ENCODE measurements at regions not wholly inside any gene's neighbourhood (a gene's known extent, or its start where the extent isn't known, plus 50 kb on each side); places are given as distances from the start of the nearest gene placed in this dataset.
A peak's percentile ranks its signal among the peaks of the same experiment; 100 is the strongest.

- Histone ChIP-seq H3K4me2 (no peak overlapping the region), H3K4me1 (ENCODE audit: insufficient read depth) (no peaks in the 10 kb centered on the region), H4K20me1 (replicated peaks; ENCODE audit: insufficient read depth) (no peaks in the 10 kb centered on the region), H3K79me2 (replicated peaks; ENCODE audit: insufficient read depth) (no peaks in the 10 kb centered on the region), H3K4me3 (no peak overlapping the region), H2AFZ (no peak overlapping the region), H3K27ac (ENCODE audit: low read depth) (no peak overlapping the region), H3K27me3 (ENCODE audit: insufficient read depth) (no peaks in the 10 kb centered on the region), H3K9me2 (ENCODE audit: insufficient read depth) (no peaks in the 10 kb centered on the region), H3F3A (replicated peaks; ENCODE audit: low read depth) (no peaks in the 10 kb centered on the region), H3K36me3 (ENCODE audit: insufficient read depth) (no peaks in the 10 kb centered on the region; the same call in 1 of the 2 replicates)
- Mint-ChIP-seq H3K9me3 (peaks cover 95% of the 10 kb centered on the region), H3K4me1 (no peaks in the 10 kb centered on the region), H3K27me3 (ENCODE audit: insufficient read depth, low read depth, poor library complexity) (peaks cover 7% of the 10 kb centered on the region), H3K27ac (no peak overlapping the region), H3K4me3 (no peak overlapping the region), H3K36me3 (ENCODE audit: low read depth) (peaks cover 40% of the 10 kb centered on the region)
- DNase-seq (ENCODE audit: low spot score) = peak; percentile 72
- ATAC-seq = peak; percentile 71
- TF ChIP-seq STAT1 (IDR thresholded peaks at IDR 0.05; ENCODE audit: unreplicated experiment) = no peak
- TF ChIP-seq CTCF (conservative IDR thresholded peaks at IDR 0.05; ENCODE audit: low read depth in 2 of 2) = peak; percentile 36 to 48; a peak in 3 of 4 replicates
- no peak for TF ChIP-seq CREB1 (CRISPR knock-in tag; IDR thresholded peaks at IDR 0.05; ENCODE audit: low read depth)
- no peak for TF ChIP-seq EZH2phosphoT487 (IDR thresholded peaks at IDR 0.05; ENCODE audit: unreplicated experiment)
- no peak for TF ChIP-seq NANOG (IDR thresholded peaks at IDR 0.05; ENCODE audit: borderline replicate concordance)
- TF ChIP-seq ZNF114 (CRISPR knock-in tag; IDR thresholded peaks at IDR 0.05) = no peak
These were observed 81.9 kb downstream of the ZNF726 start for GRCh38 chr19:23996549-23996948.

GRCh38 chr19:23998568-23998967 is 83.9 kb downstream of the ZNF726 start:
- peaks cover 10% of the 10 kb centered on the region for H3K27me3 Mint-ChIP-seq (ENCODE audit: insufficient read depth, low read depth, poor library complexity)
- no peak for TF ChIP-seq EZH2phosphoT487 (IDR thresholded peaks at IDR 0.05; ENCODE audit: unreplicated experiment)
- no peak for TF ChIP-seq STAT1 (IDR thresholded peaks at IDR 0.05; ENCODE audit: unreplicated experiment)
- no peak overlapping the region for H2AFZ ChIP-seq
- no peaks in the 10 kb centered on the region for H3K27me3 ChIP-seq (ENCODE audit: insufficient read depth)
- peaks cover 97% of the 10 kb centered on the region for H3K9me3 Mint-ChIP-seq
- H3K4me1 Mint-ChIP-seq = no peaks in the 10 kb centered on the region
- DNase-seq (ENCODE audit: low spot score) = no peak
- H3K9me2 ChIP-seq (ENCODE audit: insufficient read depth) = no peaks in the 10 kb centered on the region
- no peaks in the 10 kb centered on the region; the same call in 1 of the 2 replicates for H3K36me3 ChIP-seq (ENCODE audit: insufficient read depth)
- no peak for ATAC-seq
- H3K79me2 ChIP-seq (replicated peaks; ENCODE audit: insufficient read depth) = no peaks in the 10 kb centered on the region
- H3K4me2 ChIP-seq = no peak overlapping the region
- H3K4me3 ChIP-seq = no peak overlapping the region
- H3K27ac ChIP-seq (ENCODE audit: low read depth) = no peak overlapping the region
- no peaks in the 10 kb centered on the region for H3F3A ChIP-seq (replicated peaks; ENCODE audit: low read depth)
- H4K20me1 ChIP-seq (replicated peaks; ENCODE audit: insufficient read depth) = no peaks in the 10 kb centered on the region
- H3K4me1 ChIP-seq (ENCODE audit: insufficient read depth) = no peaks in the 10 kb centered on the region
- H3K27ac Mint-ChIP-seq = no peak overlapping the region
- peaks cover 49% of the 10 kb centered on the region for H3K36me3 Mint-ChIP-seq (ENCODE audit: low read depth)
- no peak overlapping the region for H3K4me3 Mint-ChIP-seq

DNA sequence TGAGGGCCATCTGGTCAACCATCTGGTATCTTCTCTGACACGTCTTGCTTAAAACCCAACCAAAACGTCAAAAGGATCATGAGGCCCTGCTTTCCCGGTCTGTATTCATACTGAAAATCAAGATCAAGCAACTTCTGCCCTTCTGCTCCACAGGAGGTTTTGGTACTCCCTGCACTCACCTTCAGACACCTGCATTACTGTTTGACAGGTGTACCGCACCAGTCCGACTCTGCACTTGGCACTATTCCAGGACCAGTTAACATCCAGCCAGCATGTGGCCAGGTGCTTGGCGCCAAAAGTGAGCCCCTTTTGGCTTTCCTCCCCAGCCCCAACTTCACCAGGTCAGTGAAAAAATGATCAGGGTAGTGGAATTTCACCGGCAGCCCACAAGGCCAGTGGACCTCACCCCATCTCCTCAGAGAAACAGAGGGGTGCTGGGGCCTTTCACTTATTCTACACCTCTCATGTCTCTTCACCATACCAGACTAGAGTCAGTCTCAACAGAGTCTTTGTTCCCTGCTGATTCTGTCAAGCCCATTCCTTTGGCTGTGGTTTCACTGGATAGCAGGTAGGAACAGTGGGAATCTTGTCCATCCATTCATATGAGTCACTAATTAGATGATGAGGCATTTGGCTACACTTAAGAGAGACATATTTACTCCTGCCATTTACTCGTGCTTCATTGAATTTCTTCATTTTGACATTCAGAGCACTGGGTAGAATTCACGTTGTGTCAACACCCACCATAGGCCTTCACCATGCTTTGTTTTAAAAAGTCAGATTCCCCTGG is 85.3 kb downstream of the ZNF726 start:
- no peaks in the 10 kb centered on the region for H3K4me1 ChIP-seq (ENCODE audit: insufficient read depth)
- TF ChIP-seq POLR2AphosphoS5 (IDR thresholded peaks at IDR 0.05; ENCODE audit: low read depth) (no peak), ZNF114 (CRISPR knock-in tag; IDR thresholded peaks at IDR 0.05) (no peak)
- TF ChIP-seq, protein P1, sequence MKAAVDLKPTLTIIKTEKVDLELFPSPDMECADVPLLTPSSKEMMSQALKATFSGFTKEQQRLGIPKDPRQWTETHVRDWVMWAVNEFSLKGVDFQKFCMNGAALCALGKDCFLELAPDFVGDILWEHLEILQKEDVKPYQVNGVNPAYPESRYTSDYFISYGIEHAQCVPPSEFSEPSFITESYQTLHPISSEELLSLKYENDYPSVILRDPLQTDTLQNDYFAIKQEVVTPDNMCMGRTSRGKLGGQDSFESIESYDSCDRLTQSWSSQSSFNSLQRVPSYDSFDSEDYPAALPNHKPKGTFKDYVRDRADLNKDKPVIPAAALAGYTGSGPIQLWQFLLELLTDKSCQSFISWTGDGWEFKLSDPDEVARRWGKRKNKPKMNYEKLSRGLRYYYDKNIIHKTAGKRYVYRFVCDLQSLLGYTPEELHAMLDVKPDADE (IDR thresholded peaks at IDR 0.05) = no peak

More for the DNA sequence above, 85.3 kb downstream of the ZNF726 start:
- no peaks in the 10 kb centered on the region for H3K27me3 ChIP-seq (ENCODE audit: insufficient read depth)
- H3K36me3 Mint-ChIP-seq (ENCODE audit: low read depth) = peaks cover 44% of the 10 kb centered on the region
- no peaks in the 10 kb centered on the region for H3K4me1 Mint-ChIP-seq
- no peak overlapping the region for H3K4me3 ChIP-seq
- no peaks in the 10 kb centered on the region for H3K9me2 ChIP-seq (ENCODE audit: insufficient read depth)
- no peaks in the 10 kb centered on the region for H3K79me2 ChIP-seq (replicated peaks; ENCODE audit: insufficient read depth)
- H3K27ac Mint-ChIP-seq = no peak overlapping the region
- no peak overlapping the region for H3K27ac ChIP-seq (ENCODE audit: low read depth)
- no peak overlapping the region for H2AFZ ChIP-seq
- H3K9me3 Mint-ChIP-seq = peaks cover 91% of the 10 kb centered on the region
- H3K4me3 Mint-ChIP-seq = no peak overlapping the region
- no peaks in the 10 kb centered on the region for H4K20me1 ChIP-seq (replicated peaks; ENCODE audit: insufficient read depth)
- no peak overlapping the region for H3K4me2 ChIP-seq
- H3F3A ChIP-seq (replicated peaks; ENCODE audit: low read depth) = no peaks in the 10 kb centered on the region
- H3K27me3 Mint-ChIP-seq (ENCODE audit: insufficient read depth, low read depth, poor library complexity) = peaks cover 10% of the 10 kb centered on the region
- DNase-seq (ENCODE audit: low spot score) (no peak), ATAC-seq (no peak)
- no peaks in the 10 kb centered on the region; the same call in 1 of the 2 replicates for H3K36me3 ChIP-seq (ENCODE audit: insufficient read depth)
